Endodermal cell (in vitro differentiated cells): ENCODE measurements at regions not wholly inside any gene's neighbourhood (a gene's known extent, or its start where the extent isn't known, plus 50 kb on each side); places are given as distances from the start of the nearest gene placed in this dataset.

ENCODE experiments used
- DNase-seq: peaks from one replicate; pipeline ENCODE4 v3.0.0-alpha.2; 2017
- H3K27ac ChIP-seq: 2 replicates; pipeline ENCODE4 v1.5.1; 2013; ENCODE audit warnings: mild to moderate bottlenecking, low read depth, low read length, moderate library complexity
- H3K27me3 ChIP-seq: 2 replicates; pipeline ENCODE4 v1.6.1; 2013; ENCODE audit warnings: mild to moderate bottlenecking, low read length, moderate library complexity; ENCODE audit not compliant: insufficient read depth, control insufficient read depth, poor library complexity, severe bottlenecking
- H3K36me3 ChIP-seq: 2 replicates; pipeline ENCODE4 v1.7.0; 2013; ENCODE audit warnings: mild to moderate bottlenecking, low read length, moderate library complexity; ENCODE audit not compliant: control insufficient read depth, insufficient read depth
- H3K4me1 ChIP-seq: one replicate; pipeline ENCODE4 v1.7.0; 2013; ENCODE audit warnings: low read length; ENCODE audit not compliant: control insufficient read depth, insufficient read depth
- H3K4me3 ChIP-seq: 2 replicates; pipeline ENCODE4 v1.5.1; 2013; ENCODE audit warnings: mild to moderate bottlenecking, low read length, moderate library complexity
- H3K9ac ChIP-seq: 2 replicates; pipeline ENCODE4 v1.6.1; 2013; ENCODE audit warnings: mild to moderate bottlenecking, low read length, moderate library complexity; ENCODE audit not compliant: poor library complexity, severe bottlenecking; ENCODE audit errors: extremely low read depth
- H3K9me3 ChIP-seq: 2 replicates; pipeline ENCODE4 v1.6.1; 2013; ENCODE audit warnings: mild to moderate bottlenecking, low read length, moderate library complexity; ENCODE audit not compliant: control insufficient read depth
- H3K27ac Mint-ChIP-seq: 2 replicates; pipeline ENCODE4 v1.8.0; 2020; ENCODE audit warnings: mixed read lengths
- H3K27me3 Mint-ChIP-seq: 2 replicates; pipeline ENCODE4 v1.8.0; 2021; ENCODE audit warnings: mild to moderate bottlenecking, mixed read lengths; ENCODE audit not compliant: insufficient read depth
- H3K36me3 Mint-ChIP-seq: 2 replicates; pipeline ENCODE4 v1.8.0; 2020; ENCODE audit warnings: low read depth, mixed read lengths
- H3K4me1 Mint-ChIP-seq: 2 replicates; pipeline ENCODE4 v1.8.0; 2020; ENCODE audit warnings: mixed read lengths
- H3K4me3 Mint-ChIP-seq: 2 replicates; pipeline ENCODE4 v1.8.0; 2020; ENCODE audit warnings: mild to moderate bottlenecking, moderate library complexity, mixed read lengths
- H3K9me3 Mint-ChIP-seq: 2 replicates; pipeline ENCODE4 v1.8.0; 2020; ENCODE audit warnings: mild to moderate bottlenecking, mixed read lengths
- WGBS, 2 experiments: methylation state at CpG; one replicate each; pipeline versions ENCODE4 v1.1.5 to v1.1.7; 2013; ENCODE audit warnings: missing lambda C conversion rate in 2 of 2, mixed read lengths in 1 of 2; ENCODE audit not compliant: insufficient coverage in 1 of 2, insufficient read length in 1 of 2; 5-methylcytosine and 5-hydroxymethylcytosine counted together
- TF ChIP-seq, protein P1 (sequence below): fragments of 200-600 bp; sonication (generic); conservative IDR thresholded peaks from 2 replicates; pipeline ENCODE4 v1.5.0; 2021; ENCODE audit warnings: antibody characterized with exemption, mild to moderate bottlenecking

DNA sequence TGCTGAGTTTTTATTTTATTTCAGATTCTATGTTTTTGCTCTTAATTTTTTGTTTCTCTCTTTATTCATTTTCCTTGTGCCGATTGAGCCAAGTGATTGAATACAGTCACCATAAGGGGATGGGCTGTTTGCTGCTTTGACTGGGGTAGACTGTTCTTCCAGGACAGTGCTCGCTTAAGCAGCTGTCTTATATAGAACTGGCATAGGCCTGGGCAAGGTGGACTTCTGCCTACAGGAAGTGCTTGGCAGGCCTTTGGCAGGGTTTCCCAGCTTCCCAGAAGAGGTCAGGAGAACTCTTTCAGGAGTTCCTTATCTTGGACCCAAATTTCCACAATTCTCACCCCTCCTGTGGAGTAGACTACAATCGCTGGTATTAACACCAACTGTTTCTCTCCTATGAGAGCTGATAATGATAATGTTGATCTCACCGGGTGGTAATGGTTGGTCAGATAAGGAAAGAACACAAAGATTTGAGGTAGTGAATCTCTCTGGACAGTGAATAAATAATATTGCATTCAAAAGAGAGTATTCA, 207.5 kb upstream of the ST6GAL2 start:
- Mint-ChIP-seq H3K4me3 (no peak overlapping the region), H3K27me3 (peaks cover 6% of the 10 kb centered on the region), H3K9me3 (no peaks in the 10 kb centered on the region), H3K27ac (no peak overlapping the region), H3K36me3 (no peaks in the 10 kb centered on the region), H3K4me1 (peaks cover 72% of the 10 kb centered on the region)
- Histone ChIP-seq H3K4me1 (peaks cover 19% of the 10 kb centered on the region), H3K36me3 (no peaks in the 10 kb centered on the region), H3K27me3 (no peaks in the 10 kb centered on the region), H3K9me3 (no peaks in the 10 kb centered on the region), H3K27ac (no peak overlapping the region), H3K9ac (no peak overlapping the region), H3K4me3 (no peak overlapping the region)
- peak; percentile 64 for DNase-seq
- WGBS, 2 experiments: 54% methylated on average over 4 of the region's 4 CpGs; no CpG with 5 or more reads in 1 of the 2 experiments
- TF ChIP-seq, protein P1, sequence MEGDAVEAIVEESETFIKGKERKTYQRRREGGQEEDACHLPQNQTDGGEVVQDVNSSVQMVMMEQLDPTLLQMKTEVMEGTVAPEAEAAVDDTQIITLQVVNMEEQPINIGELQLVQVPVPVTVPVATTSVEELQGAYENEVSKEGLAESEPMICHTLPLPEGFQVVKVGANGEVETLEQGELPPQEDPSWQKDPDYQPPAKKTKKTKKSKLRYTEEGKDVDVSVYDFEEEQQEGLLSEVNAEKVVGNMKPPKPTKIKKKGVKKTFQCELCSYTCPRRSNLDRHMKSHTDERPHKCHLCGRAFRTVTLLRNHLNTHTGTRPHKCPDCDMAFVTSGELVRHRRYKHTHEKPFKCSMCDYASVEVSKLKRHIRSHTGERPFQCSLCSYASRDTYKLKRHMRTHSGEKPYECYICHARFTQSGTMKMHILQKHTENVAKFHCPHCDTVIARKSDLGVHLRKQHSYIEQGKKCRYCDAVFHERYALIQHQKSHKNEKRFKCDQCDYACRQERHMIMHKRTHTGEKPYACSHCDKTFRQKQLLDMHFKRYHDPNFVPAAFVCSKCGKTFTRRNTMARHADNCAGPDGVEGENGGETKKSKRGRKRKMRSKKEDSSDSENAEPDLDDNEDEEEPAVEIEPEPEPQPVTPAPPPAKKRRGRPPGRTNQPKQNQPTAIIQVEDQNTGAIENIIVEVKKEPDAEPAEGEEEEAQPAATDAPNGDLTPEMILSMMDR: peak; percentile 37

DNA sequence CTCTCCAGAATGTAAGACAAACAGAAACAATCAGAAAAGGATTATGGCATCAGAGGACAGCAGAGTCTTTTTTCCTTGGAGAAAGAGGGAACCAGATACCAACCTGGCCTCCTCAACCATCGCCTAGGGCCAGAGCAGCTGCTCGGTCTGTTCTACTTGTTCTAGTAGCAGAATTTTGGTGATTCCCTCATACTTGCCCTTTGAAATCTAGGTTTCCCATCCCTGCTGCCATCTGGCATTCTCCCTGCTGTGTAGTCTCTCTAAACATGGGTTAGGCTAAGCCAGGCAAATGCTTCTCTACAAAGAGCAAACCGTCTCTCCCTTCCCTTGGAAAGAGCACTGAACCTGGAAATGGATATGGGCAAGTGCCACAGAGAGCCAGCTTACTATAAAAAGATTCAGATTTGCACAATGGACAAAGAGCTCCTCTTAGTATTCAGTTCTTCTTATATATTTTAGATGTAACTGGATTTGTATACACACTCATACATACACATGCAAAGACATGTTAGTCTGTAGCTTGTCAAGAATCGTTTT, 208.6 kb upstream of the ST6GAL2 start:
- DNase-seq: no peak
- Histone ChIP-seq H3K9ac (no peak overlapping the region), H3K36me3 (no peaks in the 10 kb centered on the region), H3K9me3 (no peaks in the 10 kb centered on the region), H3K27ac (no peak overlapping the region), H3K4me3 (no peak overlapping the region), H3K4me1 (peaks cover 19% of the 10 kb centered on the region), H3K27me3 (no peaks in the 10 kb centered on the region)
- H3K27ac Mint-ChIP-seq: no peak overlapping the region
- TF ChIP-seq, protein P1: no peak
- no peaks in the 10 kb centered on the region for H3K9me3 Mint-ChIP-seq
- H3K4me3 Mint-ChIP-seq: no peak overlapping the region
- H3K36me3 Mint-ChIP-seq: no peaks in the 10 kb centered on the region
- WGBS, 2 experiments: 80 to 89% methylated on average over 1 to 4 of the region's 4 CpGs
- H3K27me3 Mint-ChIP-seq: peaks cover 6% of the 10 kb centered on the region
- peaks cover 68% of the 10 kb centered on the region for H3K4me1 Mint-ChIP-seq

DNA sequence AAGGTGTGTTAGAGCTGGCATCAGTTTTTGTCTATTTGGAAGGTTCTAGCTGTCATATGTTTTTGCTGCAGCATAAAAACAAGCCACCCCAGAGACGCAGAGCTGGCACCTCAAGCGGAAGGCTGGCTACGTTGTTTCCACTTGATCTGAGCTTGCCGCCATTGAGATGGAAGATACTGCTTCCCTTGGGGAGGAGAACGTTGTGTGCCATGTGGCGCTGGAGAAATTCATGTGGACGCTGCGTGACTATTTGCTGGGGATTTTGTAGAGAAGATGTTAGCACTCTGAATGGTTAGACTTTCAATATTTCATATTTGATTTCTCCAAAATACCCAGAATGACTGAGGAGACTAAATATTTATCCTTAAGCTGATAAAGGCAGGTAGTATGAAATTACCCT, 216.2 kb upstream of the ST6GAL2 start:
- no peaks in the 10 kb centered on the region for H3K4me1 ChIP-seq
- Mint-ChIP-seq H3K27me3 (peaks cover 6% of the 10 kb centered on the region), H3K9me3 (peaks cover 2% of the 10 kb centered on the region), H3K27ac (no peak overlapping the region), H3K36me3 (no peaks in the 10 kb centered on the region), H3K4me3 (no peak overlapping the region), H3K4me1 (peaks cover 3% of the 10 kb centered on the region)
- H3K9me3 ChIP-seq: no peaks in the 10 kb centered on the region
- TF ChIP-seq, protein P1: no peak
- no peaks in the 10 kb centered on the region for H3K27me3 ChIP-seq
- WGBS, 2 experiments: 93 to 100% methylated on average over 6 to 8 of the region's 8 CpGs
- no peak for DNase-seq
- no peaks in the 10 kb centered on the region for H3K36me3 ChIP-seq
- no peak overlapping the region for H3K9ac ChIP-seq
- H3K27ac ChIP-seq: no peak overlapping the region
- no peak overlapping the region for H3K4me3 ChIP-seq
